ENCODE measurements at regions not wholly inside any gene's neighbourhood (a gene's known extent, or its start where the extent isn't known, plus 50 kb on each side); places are given as distances from the start of the nearest gene placed in this dataset.

DNA sequence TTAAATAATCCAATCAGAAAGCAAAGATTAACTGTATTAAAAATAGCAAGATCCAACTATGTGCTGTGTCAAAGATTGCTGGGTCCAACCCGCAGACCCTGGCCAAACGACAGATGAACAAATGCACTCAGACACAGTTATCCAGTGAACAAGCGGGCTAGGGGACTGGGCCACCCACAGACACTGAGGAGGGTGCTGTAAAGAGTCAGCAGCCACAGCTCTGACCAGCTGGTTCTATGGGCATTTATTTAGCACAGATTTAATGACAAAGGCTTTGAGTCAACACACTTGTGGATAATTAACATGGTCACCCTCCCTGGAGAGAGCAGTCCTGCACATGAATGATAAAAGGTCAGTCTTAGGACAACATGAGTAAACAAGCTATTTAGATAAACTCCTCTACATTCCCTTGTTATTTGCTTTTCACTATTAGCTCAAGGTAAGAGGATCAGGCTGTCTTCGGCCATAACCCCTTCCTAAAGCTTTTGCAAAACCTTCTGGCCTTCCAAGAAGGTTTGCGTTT is 424.9 kb downstream of the HINT1 start:
- intact Hi-C loops (cut with DNase I), result no loop called here
- Histone ChIP-seq H3K36me3 (no peaks in the 10 kb centered on the region), H3K9me3 (no peaks in the 10 kb centered on the region), H3K9ac (ENCODE audit: low read depth in 2 of 2, low read length in 2 of 2) (no peak overlapping the region), H3K4me3 (no peak overlapping the region), H3K4me1 (no peaks in the 10 kb centered on the region), H3K27ac (no peak overlapping the region), H3K27me3 (no peaks in the 10 kb centered on the region)
- DNase-seq, result no peak
- TF ChIP-seq, protein P1, sequence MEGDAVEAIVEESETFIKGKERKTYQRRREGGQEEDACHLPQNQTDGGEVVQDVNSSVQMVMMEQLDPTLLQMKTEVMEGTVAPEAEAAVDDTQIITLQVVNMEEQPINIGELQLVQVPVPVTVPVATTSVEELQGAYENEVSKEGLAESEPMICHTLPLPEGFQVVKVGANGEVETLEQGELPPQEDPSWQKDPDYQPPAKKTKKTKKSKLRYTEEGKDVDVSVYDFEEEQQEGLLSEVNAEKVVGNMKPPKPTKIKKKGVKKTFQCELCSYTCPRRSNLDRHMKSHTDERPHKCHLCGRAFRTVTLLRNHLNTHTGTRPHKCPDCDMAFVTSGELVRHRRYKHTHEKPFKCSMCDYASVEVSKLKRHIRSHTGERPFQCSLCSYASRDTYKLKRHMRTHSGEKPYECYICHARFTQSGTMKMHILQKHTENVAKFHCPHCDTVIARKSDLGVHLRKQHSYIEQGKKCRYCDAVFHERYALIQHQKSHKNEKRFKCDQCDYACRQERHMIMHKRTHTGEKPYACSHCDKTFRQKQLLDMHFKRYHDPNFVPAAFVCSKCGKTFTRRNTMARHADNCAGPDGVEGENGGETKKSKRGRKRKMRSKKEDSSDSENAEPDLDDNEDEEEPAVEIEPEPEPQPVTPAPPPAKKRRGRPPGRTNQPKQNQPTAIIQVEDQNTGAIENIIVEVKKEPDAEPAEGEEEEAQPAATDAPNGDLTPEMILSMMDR (IDR thresholded peaks at IDR 0.05), result no peak

GRCh38 chr5:130731839-130732238 is 433.2 kb downstream of the HINT1 start:
- Histone ChIP-seq H3K4me1 (no peaks in the 10 kb centered on the region), H3K27me3 (no peaks in the 10 kb centered on the region), H3K36me3 (no peaks in the 10 kb centered on the region), H3K9ac (ENCODE audit: low read depth in 2 of 2, low read length in 2 of 2) (no peak overlapping the region), H3K4me3 (no peak overlapping the region), H3K27ac (no peak overlapping the region), H3K9me3 (no peaks in the 10 kb centered on the region)
- intact Hi-C loops (cut with DNase I), result no loop called here
- TF ChIP-seq, protein P1 (IDR thresholded peaks at IDR 0.05), result no peak
- no peak for DNase-seq

DNA sequence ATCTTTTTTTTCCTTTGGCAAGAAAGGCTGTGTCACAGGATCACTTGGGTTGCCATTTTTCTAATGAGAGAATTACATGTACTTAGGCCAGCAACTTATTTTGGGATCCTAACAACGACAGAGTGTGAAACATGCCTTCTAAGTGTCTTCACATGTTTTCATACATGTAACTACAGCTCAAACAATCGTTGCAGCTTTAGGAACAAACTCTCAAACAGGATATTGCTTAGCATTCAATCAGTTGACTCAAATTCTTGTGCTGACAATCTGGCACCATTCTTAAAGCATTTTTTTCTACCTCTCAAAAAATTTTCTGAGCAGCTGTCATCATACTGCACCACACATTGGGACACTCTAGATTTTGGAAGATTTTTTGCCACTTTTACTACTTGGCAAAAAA is 435.5 kb downstream of the HINT1 start:
- Histone ChIP-seq H3K9ac (ENCODE audit: low read depth in 2 of 2, low read length in 2 of 2) (no peak overlapping the region), H3K27me3 (no peaks in the 10 kb centered on the region), H3K4me1 (no peaks in the 10 kb centered on the region), H3K36me3 (no peaks in the 10 kb centered on the region), H3K9me3 (no peaks in the 10 kb centered on the region), H3K27ac (no peak overlapping the region), H3K4me3 (no peak overlapping the region)
- TF ChIP-seq, protein P1 (IDR thresholded peaks at IDR 0.05), result no peak
- no peak for DNase-seq
- intact Hi-C loops (cut with DNase I), result no loop called here

- Histone ChIP-seq H3K9me3 (no peaks in the 10 kb centered on the region), H3K4me1 (no peaks in the 10 kb centered on the region), H3K4me3 (no peak overlapping the region), H3K36me3 (no peaks in the 10 kb centered on the region), H3K27ac (no peak overlapping the region), H3K27me3 (no peaks in the 10 kb centered on the region), H3K9ac (ENCODE audit: low read depth in 2 of 2, low read length in 2 of 2) (no peak overlapping the region)
- intact Hi-C loops (cut with DNase I), result no loop called here
- DNase-seq, result no peak
- TF ChIP-seq, protein P1 (IDR thresholded peaks at IDR 0.05), result no peak
Measured at GRCh38 chr5:130727830-130728229, 437.2 kb downstream of the HINT1 start.

DNA sequence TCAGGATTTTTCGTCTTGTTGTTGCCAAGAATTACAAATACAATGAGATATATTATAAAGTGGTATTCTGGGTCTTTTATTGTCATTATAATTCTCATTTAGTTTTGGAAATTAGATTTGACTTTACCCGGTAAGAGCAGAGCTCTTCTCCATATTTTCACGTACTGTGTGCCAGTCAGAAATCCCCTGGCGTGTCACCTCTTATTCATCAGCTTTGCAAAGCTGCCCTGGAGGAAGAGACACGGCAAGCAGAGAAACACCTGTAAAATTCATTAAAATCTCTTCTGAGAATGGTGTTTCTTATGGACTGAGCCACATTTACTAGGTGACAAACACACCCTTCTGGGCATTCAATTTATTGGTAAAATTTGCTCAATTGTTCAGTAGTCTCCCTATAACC is 440.4 kb downstream of the HINT1 start:
- Histone ChIP-seq H3K36me3 (no peaks in the 10 kb centered on the region), H3K9me3 (no peaks in the 10 kb centered on the region), H3K27ac (no peak overlapping the region), H3K4me3 (no peak overlapping the region), H3K27me3 (no peaks in the 10 kb centered on the region), H3K4me1 (no peaks in the 10 kb centered on the region), H3K9ac (ENCODE audit: low read depth in 2 of 2, low read length in 2 of 2) (no peak overlapping the region)
- intact Hi-C loops (cut with DNase I), result no loop called here
- TF ChIP-seq, protein P1 (IDR thresholded peaks at IDR 0.05), result no peak
- no peak for DNase-seq

Data from colonic mucosa (tissue), 4 donors.